OCI-LY3 (cell line): ENCODE measurements at regions not wholly inside any gene's neighbourhood (a gene's known extent, or its start where the extent isn't known, plus 50 kb on each side); places are given as distances from the start of the nearest gene placed in this dataset.
"Not testable (repeated sequence)": the region's sequence is repeated elsewhere in the genome, so short reads cannot be mapped to it uniquely, and the experiment has no call there.

Experiments used
- H2AFZ ChIP-seq: fragments of 200-600, 300-600 bp; shearing (Covaris generic); 2 replicates; pipeline ENCODE4 v1.6.0; 2014; ENCODE audit warnings: antibody characterized with exemption, low read depth, low read length
- H3K27ac ChIP-seq: fragments of 200-600, 300-600 bp; sonication (generic); 2 replicates; pipeline ENCODE4 v1.5.1; 2014; ENCODE audit warnings: mild to moderate bottlenecking, low read length, moderate library complexity, mixed read lengths
- H3K27me3 ChIP-seq: fragments of 200-600, 300-600 bp; sonication (generic); 2 replicates; pipeline ENCODE4 v1.6.1; 2014; ENCODE audit warnings: low read depth, low read length, mixed read lengths
- H3K36me3 ChIP-seq: fragments of 200-600, 300-600 bp; sonication (generic); replicated peaks from 2 replicates; pipeline ENCODE3; 2014; ENCODE audit warnings: low read depth, low read length, mixed read lengths
- H3K4me1 ChIP-seq: fragments of 300-600, 200-600 bp; sonication (generic); 2 replicates; pipeline ENCODE4 v1.6.1; 2014; ENCODE audit warnings: low read length, mixed read lengths
- H3K4me2 ChIP-seq: fragments of 200-600, 300-600 bp; sonication (generic); 2 replicates; pipeline ENCODE4 v1.6.1; 2014; ENCODE audit warnings: low read length, mixed read lengths
- H3K4me3 ChIP-seq: fragments of 300-600, 200-600 bp; sonication (generic); 2 replicates; pipeline ENCODE4 v1.5.1; 2014; ENCODE audit warnings: antibody characterized with exemption, mild to moderate bottlenecking, low read length, moderate library complexity
- H3K79me2 ChIP-seq: fragments of 300-600, 200-600 bp; shearing (Covaris generic); 2 replicates; pipeline ENCODE4 v1.6.1; 2014; ENCODE audit warnings: mild to moderate bottlenecking, low read length, mixed read lengths
- H3K9ac ChIP-seq: fragments of 300-600, 200-600 bp; shearing (Covaris generic); 2 replicates; pipeline ENCODE4 v1.6.0; 2014; ENCODE audit warnings: mild to moderate bottlenecking, low read length, moderate library complexity
- H3K9me3 ChIP-seq: fragments of 200-600, 300-600 bp; shearing (Covaris generic); 2 replicates; pipeline ENCODE4 v1.6.1; 2014; ENCODE audit warnings: low read length, mixed read lengths; ENCODE audit not compliant: insufficient read depth
- H4K20me1 ChIP-seq: fragments of 200-600, 300-600 bp; sonication (generic); 2 replicates; pipeline ENCODE4 v1.6.1; 2016; ENCODE audit warnings: low read length, mixed read lengths; ENCODE audit not compliant: insufficient read depth
- EZH2phosphoT487 ChIP-seq: fragments of 200-600 bp; shearing (Covaris generic); IDR thresholded peaks from 2 replicates; pipeline ENCODE4 v1.6.1; 2018; ENCODE audit warnings: antibody characterized with exemption, mixed run types, low read depth
- TF ChIP-seq, protein P1 (sequence below): fragments of 200-600, 300-600 bp; sonication (generic); IDR thresholded peaks from 2 replicates; pipeline ENCODE4 v1.5.1; 2014; ENCODE audit warnings: antibody characterized with exemption, low read length, low read depth

DNA sequence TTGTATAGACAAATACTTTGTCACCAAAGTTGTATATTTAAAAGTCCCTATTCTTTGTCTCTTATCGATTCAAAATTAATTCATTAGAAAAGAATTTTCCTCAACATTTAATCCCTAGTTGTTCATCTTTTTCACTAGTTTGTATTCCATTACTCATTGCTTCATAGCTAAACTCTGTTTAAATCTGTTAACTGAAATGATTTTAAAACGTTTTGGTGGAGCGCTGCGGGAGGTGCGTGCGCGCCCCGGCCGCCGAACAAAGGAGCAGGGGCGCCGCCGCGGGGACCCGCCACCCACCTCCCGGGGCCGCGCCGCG is 56.4 kb upstream of the GOLGA8A start:
- H3K4me2 ChIP-seq: no peak overlapping the region
- H3K4me1 ChIP-seq: no peaks in the 10 kb centered on the region
- H3K79me2 ChIP-seq: no peaks in the 10 kb centered on the region
- H3K4me3 ChIP-seq: no peak overlapping the region
- no peak for TF ChIP-seq EZH2phosphoT487
- TF ChIP-seq, protein P1, sequence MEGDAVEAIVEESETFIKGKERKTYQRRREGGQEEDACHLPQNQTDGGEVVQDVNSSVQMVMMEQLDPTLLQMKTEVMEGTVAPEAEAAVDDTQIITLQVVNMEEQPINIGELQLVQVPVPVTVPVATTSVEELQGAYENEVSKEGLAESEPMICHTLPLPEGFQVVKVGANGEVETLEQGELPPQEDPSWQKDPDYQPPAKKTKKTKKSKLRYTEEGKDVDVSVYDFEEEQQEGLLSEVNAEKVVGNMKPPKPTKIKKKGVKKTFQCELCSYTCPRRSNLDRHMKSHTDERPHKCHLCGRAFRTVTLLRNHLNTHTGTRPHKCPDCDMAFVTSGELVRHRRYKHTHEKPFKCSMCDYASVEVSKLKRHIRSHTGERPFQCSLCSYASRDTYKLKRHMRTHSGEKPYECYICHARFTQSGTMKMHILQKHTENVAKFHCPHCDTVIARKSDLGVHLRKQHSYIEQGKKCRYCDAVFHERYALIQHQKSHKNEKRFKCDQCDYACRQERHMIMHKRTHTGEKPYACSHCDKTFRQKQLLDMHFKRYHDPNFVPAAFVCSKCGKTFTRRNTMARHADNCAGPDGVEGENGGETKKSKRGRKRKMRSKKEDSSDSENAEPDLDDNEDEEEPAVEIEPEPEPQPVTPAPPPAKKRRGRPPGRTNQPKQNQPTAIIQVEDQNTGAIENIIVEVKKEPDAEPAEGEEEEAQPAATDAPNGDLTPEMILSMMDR: no peak
- H3K9me3 ChIP-seq: no peaks in the 10 kb centered on the region
- no peaks in the 10 kb centered on the region for H3K27me3 ChIP-seq
- no peak overlapping the region for H2AFZ ChIP-seq
- H3K27ac ChIP-seq: no peak overlapping the region
- no peaks in the 10 kb centered on the region for H4K20me1 ChIP-seq
- no peak overlapping the region for H3K9ac ChIP-seq
- H3K36me3 ChIP-seq: no peaks in the 10 kb centered on the region

DNA sequence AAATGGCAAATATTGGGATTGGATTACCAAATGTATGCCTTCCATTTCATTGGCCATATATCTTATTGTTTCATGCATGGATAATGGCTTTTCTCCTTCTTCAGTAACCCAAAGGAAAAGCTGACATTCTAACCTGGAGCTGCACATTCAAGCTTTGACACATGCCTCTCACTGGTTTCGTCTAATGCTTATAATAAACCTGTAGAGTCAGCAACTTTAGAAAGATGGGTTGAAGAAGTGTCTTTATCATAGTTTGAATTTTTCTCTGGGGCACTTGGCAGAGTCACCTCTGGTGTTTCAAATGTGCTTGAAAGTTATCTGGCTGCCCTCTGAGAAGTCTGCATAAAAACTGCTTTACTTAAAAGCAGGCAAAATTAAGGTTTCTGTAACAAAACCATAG is 55.4 kb upstream of the GOLGA8A start:
- no peaks in the 10 kb centered on the region for H3K36me3 ChIP-seq
- no peaks in the 10 kb centered on the region for H3K4me1 ChIP-seq

DNA sequence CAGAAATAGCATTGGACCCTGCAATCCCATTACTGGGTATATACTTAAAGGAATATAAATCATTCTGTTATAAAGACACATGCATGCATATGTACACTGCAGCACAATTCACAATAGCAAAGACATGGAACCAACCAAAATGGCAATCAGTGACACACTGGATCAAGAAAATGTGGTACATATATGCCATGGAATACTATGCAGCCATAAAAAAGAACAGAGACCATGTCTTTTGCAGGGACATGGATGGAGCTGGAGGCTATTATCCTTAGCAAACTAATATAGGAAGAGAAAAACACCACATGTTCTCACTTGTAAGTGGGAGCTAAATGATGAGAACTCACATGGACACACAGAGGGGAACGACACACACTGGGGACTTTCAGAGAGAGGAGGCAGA is 53.9 kb upstream of the GOLGA8A start:
- H3K27ac ChIP-seq: not testable (repeated sequence)

More for the DNA sequence above, 55.4 kb upstream of the GOLGA8A start:
- no peaks in the 10 kb centered on the region for H3K79me2 ChIP-seq
- H3K4me2 ChIP-seq: no peak overlapping the region
- H3K9ac ChIP-seq: no peak overlapping the region
- no peak overlapping the region for H3K27ac ChIP-seq
- H4K20me1 ChIP-seq: no peaks in the 10 kb centered on the region
- no peak overlapping the region for H2AFZ ChIP-seq
- H3K4me3 ChIP-seq: no peak overlapping the region
- H3K9me3 ChIP-seq: no peaks in the 10 kb centered on the region
- H3K27me3 ChIP-seq: no peaks in the 10 kb centered on the region
- TF ChIP-seq EZH2phosphoT487: no peak
- TF ChIP-seq, protein P1: no peak

DNA sequence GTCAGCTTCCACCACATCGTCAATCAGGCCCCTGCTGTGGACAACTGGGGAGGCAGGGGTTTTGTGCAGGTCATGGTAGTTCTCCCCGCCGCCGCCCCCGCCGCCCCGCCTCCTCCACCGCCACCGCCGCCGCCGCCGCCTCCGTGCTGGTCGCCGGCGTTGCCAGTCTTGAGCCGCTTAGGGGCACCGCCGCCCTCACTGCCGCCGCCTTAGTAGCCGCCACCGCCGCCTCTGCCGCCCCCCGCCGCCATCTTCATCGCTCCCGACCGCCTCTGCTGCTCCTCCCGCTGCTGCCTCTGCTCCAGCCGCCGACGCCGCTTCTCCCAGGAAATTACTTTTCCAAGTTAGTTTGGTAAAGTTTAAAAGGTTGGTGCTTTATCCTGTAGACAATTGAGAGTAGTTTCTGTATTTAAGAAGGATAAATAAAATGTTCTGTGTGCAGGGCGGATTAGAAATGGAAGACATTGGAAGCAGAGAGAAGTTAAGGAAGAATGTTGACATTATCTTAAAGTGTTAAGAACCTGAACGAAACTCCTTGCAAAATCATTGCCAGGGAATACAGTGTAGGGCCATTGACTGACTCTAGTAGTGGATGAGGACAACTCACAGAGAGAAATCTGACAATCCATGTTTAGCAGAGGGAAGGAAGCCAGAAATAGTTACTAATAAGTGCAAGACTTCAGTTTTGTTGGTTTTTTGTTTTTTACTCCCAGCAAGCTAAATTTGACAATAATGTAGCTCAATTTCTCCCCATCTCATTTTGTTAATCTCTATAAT is 53.0 kb upstream of the GOLGA8A start:
- H3K9ac ChIP-seq: no peak overlapping the region
- TF ChIP-seq, protein P1: no peak
- no peak for TF ChIP-seq EZH2phosphoT487
- H3K4me1 ChIP-seq: no peaks in the 10 kb centered on the region
- no peaks in the 10 kb centered on the region for H3K27me3 ChIP-seq
- H3K79me2 ChIP-seq: no peaks in the 10 kb centered on the region
- H3K4me3 ChIP-seq: no peak overlapping the region
- no peaks in the 10 kb centered on the region for H4K20me1 ChIP-seq
- H2AFZ ChIP-seq: no peak overlapping the region
- no peak overlapping the region for H3K4me2 ChIP-seq
- H3K36me3 ChIP-seq: no peaks in the 10 kb centered on the region
- H3K27ac ChIP-seq: no peak overlapping the region
- no peaks in the 10 kb centered on the region for H3K9me3 ChIP-seq

More for the DNA sequence above, 53.9 kb upstream of the GOLGA8A start:
- H3K27me3 ChIP-seq, H3K4me3 ChIP-seq, H3K9me3 ChIP-seq, H3K4me2 ChIP-seq, H3K4me1 ChIP-seq, H3K79me2 ChIP-seq, H4K20me1 ChIP-seq, H2AFZ ChIP-seq, H3K36me3 ChIP-seq, H3K9ac ChIP-seq: not testable (repeated sequence)

DNA sequence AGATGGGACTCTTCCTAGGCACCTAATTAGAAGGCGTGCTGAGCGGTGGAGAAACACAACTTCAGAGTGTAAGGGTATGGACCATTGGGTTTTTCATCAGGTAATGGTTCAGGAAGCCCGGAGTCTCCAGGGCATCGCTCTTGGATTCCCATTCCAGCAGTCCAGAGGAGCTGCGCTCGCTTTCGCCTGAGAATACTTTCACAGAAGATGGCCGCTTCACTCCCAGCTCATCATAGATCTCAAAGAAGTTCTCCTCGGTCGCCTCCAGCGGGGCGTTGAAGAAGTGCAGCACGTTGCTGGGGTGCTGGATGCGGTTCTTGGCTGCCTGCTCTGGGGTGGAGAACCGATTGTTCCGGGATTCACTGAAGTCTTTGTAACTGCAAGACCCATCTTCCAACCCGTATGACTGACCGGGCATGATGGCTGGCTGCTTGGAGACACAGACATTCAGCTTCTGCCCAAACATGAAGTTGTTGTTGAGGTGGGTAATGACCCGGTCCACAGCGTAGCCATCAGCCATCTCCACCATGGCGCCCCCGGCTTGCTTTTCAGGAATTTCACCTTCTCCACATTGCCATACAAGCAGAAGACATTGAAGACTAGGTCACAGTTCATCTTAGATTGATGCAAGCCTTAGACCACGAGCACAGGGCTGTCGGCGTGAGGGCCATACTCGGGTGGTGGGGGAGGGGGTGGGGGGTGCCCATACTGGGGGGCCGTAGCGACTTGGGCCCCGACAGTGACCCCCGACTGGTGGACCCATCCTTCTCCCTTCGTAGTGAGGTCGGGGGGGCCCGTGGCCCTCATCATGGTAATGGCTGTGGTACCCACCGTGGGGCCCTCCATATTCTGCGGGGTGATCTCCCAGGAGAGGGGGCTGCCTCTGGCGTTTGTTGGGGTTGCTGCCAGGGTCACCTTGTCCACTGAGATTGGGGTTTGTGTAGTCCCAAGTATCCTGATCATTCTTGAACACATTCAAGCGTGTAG is 51.7 kb upstream of the GOLGA8A start:
- H3K9ac ChIP-seq, H3K4me1 ChIP-seq, H3K9me3 ChIP-seq, H3K4me2 ChIP-seq, H2AFZ ChIP-seq, H4K20me1 ChIP-seq, H3K27ac ChIP-seq, H3K36me3 ChIP-seq, H3K79me2 ChIP-seq, H3K27me3 ChIP-seq, H3K4me3 ChIP-seq: not testable (repeated sequence)
